ENCODE measurements at regions not wholly inside any gene's neighbourhood (a gene's known extent, or its start where the extent isn't known, plus 50 kb on each side); places are given as distances from the start of the nearest gene placed in this dataset.

- Mint-ChIP-seq H3K27me3 (peaks cover 6% of the 10 kb centered on the region), H3K9me3 (peaks cover 7% of the 10 kb centered on the region), H3K36me3 (ENCODE audit: low read depth) (no peaks in the 10 kb centered on the region), H3K4me1 (ENCODE audit: low read depth) (no peaks in the 10 kb centered on the region), H3K4me3 (no peak overlapping the region), H3K27ac (no peak overlapping the region)
- intact Hi-C loops (cut with micrococcal nuclease), result no loop called here
These were observed 125.5 kb upstream of the WWC1 start for GRCh38 chr5:168165977-168166376.

- no peaks in the 10 kb centered on the region for H3K36me3 Mint-ChIP-seq (ENCODE audit: low read depth)
- H3K4me3 Mint-ChIP-seq, result no peak overlapping the region
- no peak overlapping the region for H3K27ac Mint-ChIP-seq
- peaks cover 6% of the 10 kb centered on the region for H3K27me3 Mint-ChIP-seq
- H3K4me1 Mint-ChIP-seq (ENCODE audit: low read depth), result no peaks in the 10 kb centered on the region
- peaks cover 5% of the 10 kb centered on the region for H3K9me3 Mint-ChIP-seq
- intact Hi-C loops (cut with micrococcal nuclease), result no loop called here
These were observed 124.1 kb upstream of the WWC1 start for GRCh38 chr5:168167338-168167737.

- intact Hi-C loops (cut with micrococcal nuclease), result no loop called here
- Mint-ChIP-seq H3K4me3 (no peak overlapping the region), H3K36me3 (ENCODE audit: low read depth) (no peaks in the 10 kb centered on the region), H3K27me3 (peaks cover 6% of the 10 kb centered on the region), H3K4me1 (ENCODE audit: low read depth) (no peaks in the 10 kb centered on the region), H3K27ac (no peak overlapping the region), H3K9me3 (no peaks in the 10 kb centered on the region)
These were observed 122.3 kb upstream of the WWC1 start for GRCh38 chr5:168168978-168169698.

GRCh38 chr5:168169791-168170190 is 121.7 kb upstream of the WWC1 start:
- Mint-ChIP-seq H3K27ac (no peak overlapping the region), H3K4me3 (no peak overlapping the region), H3K36me3 (ENCODE audit: low read depth) (no peaks in the 10 kb centered on the region), H3K4me1 (ENCODE audit: low read depth) (no peaks in the 10 kb centered on the region), H3K27me3 (peaks cover 6% of the 10 kb centered on the region), H3K9me3 (no peaks in the 10 kb centered on the region)
- intact Hi-C loops (cut with micrococcal nuclease), result no loop called here

GRCh38 chr5:168171901-168172759 is 119.3 kb upstream of the WWC1 start:
- H3K27me3 Mint-ChIP-seq, result no peaks in the 10 kb centered on the region
- peaks cover 6% of the 10 kb centered on the region for H3K4me1 Mint-ChIP-seq (ENCODE audit: low read depth)
- intact Hi-C loops (cut with micrococcal nuclease), result no loop called here
- H3K9me3 Mint-ChIP-seq, result no peaks in the 10 kb centered on the region
- no peaks in the 10 kb centered on the region for H3K36me3 Mint-ChIP-seq (ENCODE audit: low read depth)
- H3K4me3 Mint-ChIP-seq, result no peak overlapping the region
- no peak overlapping the region for H3K27ac Mint-ChIP-seq

- no peak overlapping the region for H3K4me3 Mint-ChIP-seq
- no peaks in the 10 kb centered on the region for H3K9me3 Mint-ChIP-seq
- no peak overlapping the region for H3K27ac Mint-ChIP-seq
- no peaks in the 10 kb centered on the region for H3K36me3 Mint-ChIP-seq (ENCODE audit: low read depth)
- H3K4me1 Mint-ChIP-seq (ENCODE audit: low read depth), result peaks cover 6% of the 10 kb centered on the region
- H3K27me3 Mint-ChIP-seq, result no peaks in the 10 kb centered on the region
- intact Hi-C loops (cut with micrococcal nuclease), result no loop called here
These were observed 118.7 kb upstream of the WWC1 start for GRCh38 chr5:168172760-168173223.

GRCh38 chr5:168174376-168174775 is 117.1 kb upstream of the WWC1 start:
- no peaks in the 10 kb centered on the region for H3K9me3 Mint-ChIP-seq
- no peak overlapping the region for H3K4me3 Mint-ChIP-seq
- no peaks in the 10 kb centered on the region for H3K36me3 Mint-ChIP-seq (ENCODE audit: low read depth)
- no peak overlapping the region for H3K27ac Mint-ChIP-seq
- intact Hi-C loops (cut with micrococcal nuclease), result no loop called here
- H3K4me1 Mint-ChIP-seq (ENCODE audit: low read depth), result peaks cover 6% of the 10 kb centered on the region
- H3K27me3 Mint-ChIP-seq, result no peaks in the 10 kb centered on the region

GRCh38 chr5:168176251-168176650 is 115.2 kb upstream of the WWC1 start:
- no peaks in the 10 kb centered on the region for H3K36me3 Mint-ChIP-seq (ENCODE audit: low read depth)
- no peak overlapping the region for H3K27ac Mint-ChIP-seq
- no peaks in the 10 kb centered on the region for H3K9me3 Mint-ChIP-seq
- no peaks in the 10 kb centered on the region for H3K27me3 Mint-ChIP-seq
- intact Hi-C loops (cut with micrococcal nuclease), result no loop called here
- H3K4me3 Mint-ChIP-seq, result no peak overlapping the region
- peaks cover 6% of the 10 kb centered on the region for H3K4me1 Mint-ChIP-seq (ENCODE audit: low read depth)

- no peaks in the 10 kb centered on the region for H3K9me3 Mint-ChIP-seq
- peaks cover 6% of the 10 kb centered on the region for H3K4me1 Mint-ChIP-seq (ENCODE audit: low read depth)
- no peak overlapping the region for H3K4me3 Mint-ChIP-seq
- H3K36me3 Mint-ChIP-seq (ENCODE audit: low read depth), result no peaks in the 10 kb centered on the region
- intact Hi-C loops (cut with micrococcal nuclease), result no loop called here
- no peak overlapping the region for H3K27ac Mint-ChIP-seq
- H3K27me3 Mint-ChIP-seq, result no peaks in the 10 kb centered on the region
These were observed 114.5 kb upstream of the WWC1 start for GRCh38 chr5:168176941-168177340.

GRCh38 chr5:168177831-168178450 is 113.5 kb upstream of the WWC1 start:
- Mint-ChIP-seq H3K4me3 (no peak overlapping the region), H3K4me1 (ENCODE audit: low read depth) (peaks cover 6% of the 10 kb centered on the region), H3K36me3 (ENCODE audit: low read depth) (no peaks in the 10 kb centered on the region), H3K27ac (no peak overlapping the region), H3K9me3 (no peaks in the 10 kb centered on the region), H3K27me3 (no peaks in the 10 kb centered on the region)
- intact Hi-C loops (cut with micrococcal nuclease), result no loop called here

GRCh38 chr5:168179192-168179593 is 112.3 kb upstream of the WWC1 start:
- no peaks in the 10 kb centered on the region for H3K27me3 Mint-ChIP-seq
- no peak overlapping the region for H3K27ac Mint-ChIP-seq
- H3K4me3 Mint-ChIP-seq, result no peak overlapping the region
- H3K9me3 Mint-ChIP-seq, result no peaks in the 10 kb centered on the region
- no peaks in the 10 kb centered on the region for H3K36me3 Mint-ChIP-seq (ENCODE audit: low read depth)
- intact Hi-C loops (cut with micrococcal nuclease), result no loop called here
- H3K4me1 Mint-ChIP-seq (ENCODE audit: low read depth), result peaks cover 6% of the 10 kb centered on the region

GRCh38 chr5:168182269-168182668 is 109.2 kb upstream of the WWC1 start:
- Mint-ChIP-seq H3K4me3 (no peak overlapping the region), H3K4me1 (ENCODE audit: low read depth) (no peaks in the 10 kb centered on the region), H3K9me3 (no peaks in the 10 kb centered on the region), H3K27ac (no peak overlapping the region), H3K27me3 (no peaks in the 10 kb centered on the region), H3K36me3 (ENCODE audit: low read depth) (no peaks in the 10 kb centered on the region)
- intact Hi-C loops (cut with micrococcal nuclease), result no loop called here

- no peak overlapping the region for H3K27ac Mint-ChIP-seq
- no peaks in the 10 kb centered on the region for H3K9me3 Mint-ChIP-seq
- H3K4me3 Mint-ChIP-seq, result no peak overlapping the region
- no peaks in the 10 kb centered on the region for H3K36me3 Mint-ChIP-seq (ENCODE audit: low read depth)
- no peaks in the 10 kb centered on the region for H3K27me3 Mint-ChIP-seq
- no peaks in the 10 kb centered on the region for H3K4me1 Mint-ChIP-seq (ENCODE audit: low read depth)
- intact Hi-C loops (cut with micrococcal nuclease), result no loop called here
These were observed 107.3 kb upstream of the WWC1 start for GRCh38 chr5:168184103-168184502.

All from dendritic cell treated with granulocyte-macrophage colony-stimulating factor and Interleukin-4, amounts not matched to agents 40 ng/mL and 50 ng/mL, for 4 days (primary cell).